ENCODE measurements at regions not wholly inside any gene's neighbourhood (a gene's known extent, or its start where the extent isn't known, plus 50 kb on each side); places are given as distances from the start of the nearest gene placed in this dataset.

GRCh38 chr7:27412164-27412563 lies 169.6 kb downstream of the EVX1 start:
- no peaks in the 10 kb centered on the region for H3K4me1 ChIP-seq (ENCODE audit: insufficient read depth, low read length)
- H3K27ac ChIP-seq (ENCODE audit: extremely low read length, insufficient read depth, low read length) = no peak overlapping the region
- H2AFZ ChIP-seq (ENCODE audit: low read length) = no peak overlapping the region
- intact Hi-C loops (cut with micrococcal nuclease; ENCODE audit: unreplicated experiment) (no loop called here), in situ Hi-C loops (cut with HindIII; ENCODE audit: extremely low pct_ligation_motif_present, low pct_unique_long_range_greater_than_20kb) (no loop called here)
- ATAC-seq = no peak
- no peaks in the 10 kb centered on the region for H3K27me3 ChIP-seq (ENCODE audit: control insufficient read depth in 1 of 2, insufficient read depth in 2 of 2, low read length in 2 of 2)
- H3K36me3 ChIP-seq (replicated peaks in 1 of 2; ENCODE audit: control insufficient read depth in 1 of 2, insufficient read depth in 2 of 2, low read length in 2 of 2) = no peaks in the 10 kb centered on the region
- TF ChIP-seq ZFP37 (CRISPR knock-in tag; IDR thresholded peaks at IDR 0.05; ENCODE audit: borderline replicate concordance) (no peak), PHF5A (CRISPR knock-in tag; IDR thresholded peaks at IDR 0.05; ENCODE audit: low read depth, unreplicated experiment) (no peak), ZNF136 (CRISPR knock-in tag; IDR thresholded peaks at IDR 0.05; ENCODE audit: low read depth) (no peak), SMC3 (IDR thresholded peaks at IDR 0.05; ENCODE audit: low read length) (no peak), ZNF570 (CRISPR knock-in tag; IDR thresholded peaks at IDR 0.05; ENCODE audit: borderline replicate concordance) (no peak), WIZ (CRISPR knock-in tag; IDR thresholded peaks at IDR 0.05) (no peak), ZNF547 (CRISPR knock-in tag; IDR thresholded peaks at IDR 0.05) (no peak), FOSL2 (CRISPR knock-in tag; IDR thresholded peaks at IDR 0.05) (no peak), AHDC1 (CRISPR knock-in tag; IDR thresholded peaks at IDR 0.05; ENCODE audit: borderline replicate concordance) (no peak), GLMP (CRISPR knock-in tag; IDR thresholded peaks at IDR 0.05; ENCODE audit: borderline replicate concordance) (no peak), NFATC3 (CRISPR knock-in tag; IDR thresholded peaks at IDR 0.05) (no peak), NFYB (CRISPR knock-in tag; IDR thresholded peaks at IDR 0.05) (no peak), TMF1 (CRISPR knock-in tag; IDR thresholded peaks at IDR 0.05; ENCODE audit: low read depth) (no peak), PAF1 (CRISPR knock-in tag; IDR thresholded peaks at IDR 0.05) (no peak), CERS6 (CRISPR knock-in tag; IDR thresholded peaks at IDR 0.05) (no peak), NCOA1 (CRISPR knock-in tag; IDR thresholded peaks at IDR 0.05) (no peak)
- TF ChIP-seq, protein P1, sequence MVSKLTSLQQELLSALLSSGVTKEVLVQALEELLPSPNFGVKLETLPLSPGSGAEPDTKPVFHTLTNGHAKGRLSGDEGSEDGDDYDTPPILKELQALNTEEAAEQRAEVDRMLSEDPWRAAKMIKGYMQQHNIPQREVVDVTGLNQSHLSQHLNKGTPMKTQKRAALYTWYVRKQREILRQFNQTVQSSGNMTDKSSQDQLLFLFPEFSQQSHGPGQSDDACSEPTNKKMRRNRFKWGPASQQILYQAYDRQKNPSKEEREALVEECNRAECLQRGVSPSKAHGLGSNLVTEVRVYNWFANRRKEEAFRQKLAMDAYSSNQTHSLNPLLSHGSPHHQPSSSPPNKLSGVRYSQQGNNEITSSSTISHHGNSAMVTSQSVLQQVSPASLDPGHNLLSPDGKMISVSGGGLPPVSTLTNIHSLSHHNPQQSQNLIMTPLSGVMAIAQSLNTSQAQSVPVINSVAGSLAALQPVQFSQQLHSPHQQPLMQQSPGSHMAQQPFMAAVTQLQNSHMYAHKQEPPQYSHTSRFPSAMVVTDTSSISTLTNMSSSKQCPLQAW (CRISPR knock-in tag; IDR thresholded peaks at IDR 0.05) = no peak
- H3K9me3 ChIP-seq (ENCODE audit: low read length) = no peaks in the 10 kb centered on the region
- DNase-seq (ENCODE audit: low spot score) = no peak
- no peak overlapping the region for H3K4me2 ChIP-seq (ENCODE audit: low read depth, low read length)
- CTCF ChIA-PET (ENCODE audit: low intra/inter-chr PET ratio, low total read pairs) = no interaction called here
- BruUV-seq (replicated peaks) = no TSS peak
- H4K20me1 ChIP-seq (ENCODE audit: insufficient read depth, low read length) = no peaks in the 10 kb centered on the region
- POLR2A ChIA-PET = no interaction called here
- no peaks in the 10 kb centered on the region for H3K79me2 ChIP-seq (ENCODE audit: insufficient read depth, low read length)
- 39% methylated on average over 7 of the region's 7 CpGs for WGBS (ENCODE audit: low lambda C conversion rate)
- H3K4me3 ChIP-seq (replicated peaks in 1 of 3; ENCODE audit: insufficient read depth in 1 of 3, low read depth in 2 of 3, low read length in 3 of 3) = no peak overlapping the region
- FAIRE-seq = no peak
- no peak overlapping the region for H3K9ac ChIP-seq (ENCODE audit: insufficient read depth, low read depth, low read length)
